Kidney tubule cell (primary cell): ENCODE measurements at regions not wholly inside any gene's neighbourhood (a gene's known extent, or its start where the extent isn't known, plus 50 kb on each side); places are given as distances from the start of the nearest gene placed in this dataset.

Experiments
- DNase-seq: peaks from one replicate; pipeline ENCODE4 v3.0.0-alpha.2; 2018; ENCODE audit warnings: low spot score

DNA sequence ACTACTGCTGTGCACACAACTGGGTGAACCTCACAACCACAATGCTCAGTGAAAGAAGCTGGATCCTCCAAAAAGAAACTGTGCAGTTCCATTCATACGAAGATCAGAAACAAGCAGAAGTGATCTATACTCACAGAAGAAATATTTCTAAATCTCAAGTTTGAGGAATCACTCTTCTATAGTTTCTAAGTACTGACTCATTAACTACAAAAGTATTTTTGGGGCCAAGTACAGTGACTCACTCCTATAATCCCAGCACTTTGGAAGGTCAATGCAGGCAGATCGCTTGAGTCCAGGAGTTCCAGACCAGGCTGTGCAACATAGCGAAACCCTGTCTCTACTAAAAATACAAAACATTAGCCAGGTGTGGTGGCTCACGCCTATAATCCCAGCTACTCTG, 51.3 kb upstream of the RELL1 start:
- peak; percentile 59 for DNase-seq
